Activated gamma-delta T cell treated with Interleukin-2 at 50 U/mL for 16 hours (primary cell): ENCODE measurements at regions not wholly inside any gene's neighbourhood (a gene's known extent, or its start where the extent isn't known, plus 50 kb on each side); places are given as distances from the start of the nearest gene placed in this dataset.

ENCODE experiments used
- DNase-seq: peaks from one replicate; pipeline ENCODE4 v3.0.0-alpha.2; 2020

DNA sequence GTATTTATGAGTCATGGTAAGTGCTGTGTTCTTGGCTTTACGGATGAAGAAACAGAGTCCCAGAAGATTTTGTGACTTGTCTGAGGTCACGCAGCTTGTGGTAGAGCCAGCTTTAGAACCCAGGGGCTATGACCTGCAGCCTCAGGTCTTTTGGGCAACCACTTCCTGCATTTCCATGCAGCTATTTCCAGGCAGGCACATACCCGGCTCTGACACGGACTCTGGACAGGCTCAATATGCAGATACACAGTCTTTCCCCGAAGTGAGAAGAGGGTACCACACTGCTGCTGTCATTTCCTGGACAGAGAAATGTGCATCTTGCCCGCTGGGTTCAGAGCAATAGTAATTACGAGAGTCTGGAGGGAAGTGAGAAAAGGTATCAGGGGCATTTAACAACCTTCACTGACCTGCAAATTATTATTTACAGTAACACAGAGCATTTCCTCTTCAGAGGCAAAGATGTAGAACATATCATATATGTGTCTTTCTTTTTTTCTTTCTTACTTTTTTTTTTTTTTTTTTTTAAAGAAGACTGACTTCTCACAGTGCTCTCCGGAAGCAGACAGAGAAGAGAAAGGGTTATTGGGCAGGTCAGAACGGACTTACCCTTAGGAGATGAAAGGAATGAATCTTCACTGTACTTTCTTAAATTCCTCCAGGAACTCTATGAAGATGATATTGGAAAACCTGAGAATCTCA is 185.1 kb downstream of the CLIC5 start:
- no peak for DNase-seq

DNA sequence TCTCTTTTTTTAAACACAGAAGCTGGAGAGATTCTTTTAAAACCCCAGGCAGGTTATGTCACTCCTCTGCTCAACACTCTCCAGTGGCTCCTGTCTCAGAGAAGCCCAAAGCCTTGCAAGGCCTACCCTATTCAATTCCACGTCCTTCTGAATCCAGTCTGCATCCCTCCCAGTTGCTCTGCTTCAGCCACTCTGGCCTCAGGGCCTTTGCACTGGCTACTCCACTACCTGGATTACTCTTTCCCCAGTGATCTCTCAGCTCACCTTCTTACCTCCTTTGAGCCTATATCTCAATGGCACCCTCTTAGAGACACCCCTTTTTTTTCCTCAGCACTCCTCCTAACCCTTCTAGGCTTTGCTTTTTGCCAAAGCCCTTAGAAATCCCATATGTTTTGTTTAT is 185.8 kb downstream of the CLIC5 start:
- no peak for DNase-seq

- DNase-seq: no peak
Measured at GRCh38 chr6:45827952-45828530, 187.6 kb downstream of the CLIC5 start.

DNA sequence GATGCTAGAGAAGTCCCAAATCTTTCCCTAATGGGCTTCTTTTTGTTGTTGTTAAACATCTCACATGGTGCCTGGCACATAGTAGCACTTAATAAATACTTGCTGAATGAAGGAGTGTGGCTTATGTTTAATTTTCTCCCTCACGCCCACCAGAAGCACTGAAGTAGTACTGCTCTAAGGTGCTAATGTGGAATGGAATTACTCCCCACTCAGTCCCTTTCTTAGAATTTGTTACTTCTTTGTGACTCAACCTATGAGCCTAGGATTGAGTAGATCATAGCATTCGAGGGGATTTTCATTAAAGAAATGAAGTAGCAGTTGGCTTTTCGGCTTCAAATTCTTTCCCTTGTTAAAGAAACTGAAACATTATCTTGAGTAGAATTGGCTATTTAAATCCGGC is 192.8 kb downstream of the CLIC5 start:
- no peak for DNase-seq

DNA sequence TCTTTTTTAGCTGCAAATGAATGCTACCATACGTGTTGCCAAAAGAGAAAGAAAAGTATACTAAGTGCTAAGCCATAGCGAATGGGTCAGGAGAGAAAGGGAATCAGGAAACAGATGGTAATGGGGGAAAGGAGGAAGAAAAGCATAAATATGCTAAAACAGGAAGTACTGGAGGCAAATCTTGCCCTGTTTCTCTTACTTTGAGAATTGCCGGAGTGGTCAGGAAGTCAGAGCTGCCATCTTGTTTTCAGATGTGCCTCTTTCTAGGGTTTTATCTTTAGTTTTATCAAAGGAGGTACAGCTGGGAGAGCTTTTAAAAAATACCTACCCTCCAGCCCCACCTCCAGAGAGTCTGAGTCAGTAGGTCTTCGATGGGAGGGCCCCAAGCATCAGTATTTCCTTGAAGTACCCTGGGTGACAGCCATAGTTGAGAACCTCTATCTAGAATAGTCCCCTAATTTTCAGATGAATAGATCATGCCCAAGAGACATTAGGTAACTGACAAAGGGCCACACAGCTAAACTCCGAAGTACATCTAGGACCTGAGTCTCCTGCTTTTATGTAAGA is 193.3 kb downstream of the CLIC5 start:
- DNase-seq: no peak

DNA sequence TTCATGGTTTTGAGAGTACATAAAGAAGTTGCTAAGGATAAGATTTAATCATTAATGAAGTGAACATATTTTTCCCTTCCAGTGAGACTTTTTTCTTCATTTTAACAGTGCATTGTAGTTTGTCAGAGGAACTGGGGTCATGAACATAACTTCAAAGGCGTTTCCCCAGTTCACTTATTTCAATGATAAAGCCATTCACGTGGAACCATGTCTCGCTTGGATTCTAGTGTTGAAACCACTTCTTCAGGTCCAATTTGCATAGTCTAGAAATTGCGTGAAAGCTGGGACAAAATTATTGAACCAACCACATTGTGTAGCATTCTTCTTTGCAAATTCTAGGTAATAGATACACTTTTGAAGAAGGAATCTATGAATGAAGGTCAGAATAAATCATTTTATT is 197.0 kb downstream of the CLIC5 start:
- no peak for DNase-seq

- no peak for DNase-seq
Measured at GRCh38 chr6:45816674-45817297, 198.9 kb downstream of the CLIC5 start.

DNA sequence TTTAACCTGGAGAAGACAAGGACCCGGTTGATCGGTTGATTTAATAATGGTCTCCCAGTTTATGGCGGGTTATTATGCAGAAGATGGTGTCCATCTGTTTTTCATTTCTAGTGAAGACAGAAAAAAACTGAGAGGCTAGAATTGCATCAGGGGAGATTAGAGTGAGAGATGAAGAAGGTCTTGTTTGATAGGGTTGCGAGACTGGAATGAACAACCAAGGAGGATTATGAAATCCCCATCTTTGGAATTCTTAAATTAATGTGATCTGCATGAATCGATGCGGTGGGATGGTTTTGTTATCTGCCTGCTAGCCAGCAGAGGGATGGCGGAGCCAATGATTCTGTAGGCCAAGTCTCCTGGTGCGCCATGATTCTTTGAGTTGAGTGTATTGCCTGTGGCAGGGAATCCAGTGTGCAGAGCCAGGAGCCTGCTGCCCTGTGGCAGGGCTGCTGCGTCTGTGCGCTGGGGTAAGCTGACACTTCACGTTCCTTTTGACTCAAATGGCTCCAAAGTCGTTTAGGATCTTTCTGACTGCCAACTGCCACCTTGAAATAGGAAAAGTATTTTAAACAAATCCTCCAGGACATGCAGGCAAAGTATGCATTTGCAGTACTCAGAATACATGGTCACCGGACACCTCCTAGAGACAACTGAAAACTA is 200.1 kb downstream of the CLIC5 start:
- DNase-seq: no peak

- no peak for DNase-seq
Measured at GRCh38 chr6:45814772-45815171, 200.9 kb downstream of the CLIC5 start.

- DNase-seq: no peak
Measured at GRCh38 chr6:45813943-45814342, 201.7 kb downstream of the CLIC5 start.

- DNase-seq: no peak
Measured at GRCh38 chr6:45812922-45813321, 202.7 kb downstream of the CLIC5 start.

- DNase-seq: no peak
Measured at GRCh38 chr6:45808917-45809316, 206.7 kb downstream of the CLIC5 start.

GRCh38 chr6:45808042-45808645 is 207.5 kb downstream of the CLIC5 start:
- DNase-seq: no peak

DNA sequence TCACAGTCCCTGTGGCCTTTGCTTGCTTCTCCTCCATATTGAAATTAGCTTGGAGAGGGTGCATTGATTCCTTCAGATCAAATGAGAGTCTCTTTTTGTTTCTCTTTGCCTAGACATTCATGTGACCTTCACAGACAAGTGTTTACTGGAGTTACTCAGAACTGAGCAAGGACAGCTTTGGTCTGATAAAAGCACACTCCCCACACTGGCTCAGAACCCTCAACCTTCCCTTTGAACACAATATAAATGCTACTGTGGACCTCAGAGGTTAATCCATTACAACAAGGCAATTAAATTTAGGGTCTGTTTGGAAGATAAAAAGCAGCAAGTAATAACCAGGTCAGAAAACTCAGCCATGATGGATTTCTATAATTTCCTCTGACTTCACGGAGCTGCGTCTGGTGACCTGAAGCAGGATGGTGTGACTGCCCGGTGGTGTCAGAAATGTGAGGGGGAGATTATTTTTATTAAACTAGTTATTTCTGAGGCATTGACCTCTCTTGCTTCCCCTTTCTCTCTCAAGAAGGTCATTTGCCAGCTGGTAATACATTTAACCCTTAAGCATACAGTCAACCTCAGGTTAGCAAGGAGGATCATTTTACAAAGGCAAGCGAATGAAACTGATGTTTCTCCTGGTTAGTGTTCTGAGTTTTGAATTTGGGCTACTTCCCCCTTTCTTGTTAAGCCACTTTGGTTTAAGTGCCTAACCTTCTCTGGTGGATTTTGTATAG is 208.2 kb downstream of the CLIC5 start:
- no peak for DNase-seq

- DNase-seq: no peak
Measured at GRCh38 chr6:45806172-45806571, 209.5 kb downstream of the CLIC5 start.

DNA sequence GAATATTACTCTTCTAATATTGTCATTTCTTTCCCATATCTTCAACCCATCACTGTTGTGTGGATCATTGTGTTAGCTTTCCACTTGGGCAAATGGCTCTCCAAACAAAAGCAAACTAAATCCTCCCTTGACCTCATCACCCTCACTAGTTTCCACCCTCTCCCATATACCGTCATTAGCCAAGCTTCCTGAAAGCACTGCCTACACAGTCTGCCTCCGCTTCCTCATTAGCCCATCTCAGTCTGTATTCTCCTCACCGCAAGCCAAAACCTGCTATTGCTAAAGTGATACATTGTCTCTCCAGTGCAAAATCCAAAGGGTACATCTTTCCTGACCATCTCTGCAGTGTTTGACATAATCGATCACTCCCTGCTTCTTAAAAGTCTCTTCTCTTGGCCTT is 212.6 kb downstream of the CLIC5 start:
- no peak for DNase-seq

DNA sequence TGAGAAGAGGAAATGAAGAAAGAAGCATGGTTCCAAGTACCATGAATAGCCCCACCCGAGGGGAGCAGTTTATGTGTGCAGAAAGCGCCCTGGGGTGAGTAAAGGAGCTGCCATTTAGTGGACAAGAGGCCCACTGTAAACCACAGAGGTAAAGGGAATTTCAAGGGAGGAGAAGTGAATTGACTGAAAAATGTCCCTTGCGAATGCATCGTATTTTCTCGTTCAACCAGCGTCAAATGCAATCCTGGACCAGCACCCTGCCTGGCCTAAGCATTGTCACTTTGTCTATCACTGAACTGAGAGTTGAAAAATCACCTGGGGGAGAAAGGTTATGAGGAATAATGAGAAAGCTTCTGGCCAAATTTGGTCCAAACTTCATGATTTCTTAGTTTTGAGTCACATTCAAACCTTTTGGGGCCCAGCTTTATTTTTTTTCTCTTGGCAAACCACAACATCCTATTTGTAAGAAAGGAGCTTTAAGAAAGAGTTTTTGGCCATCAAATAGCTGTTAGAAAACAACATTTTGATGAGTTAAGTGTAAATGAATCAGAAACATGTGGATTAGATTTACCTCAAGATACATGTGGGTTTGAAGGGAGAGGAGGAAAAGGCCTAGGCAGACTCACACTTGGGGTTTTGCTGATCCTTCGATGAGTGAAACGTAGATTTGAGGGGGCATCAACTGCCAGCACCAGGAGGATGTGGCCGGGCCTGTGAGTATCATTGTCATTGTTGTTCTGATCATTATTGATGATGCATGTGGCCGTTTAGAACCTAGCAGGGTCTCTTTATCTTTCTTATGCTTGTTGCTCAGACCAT is 214.0 kb downstream of the CLIC5 start:
- no peak for DNase-seq

GRCh38 chr6:45800911-45801310 is 214.7 kb downstream of the CLIC5 start:
- no peak for DNase-seq

- no peak for DNase-seq
Measured at GRCh38 chr6:45795678-45796077, 220.0 kb downstream of the CLIC5 start.

GRCh38 chr6:45794465-45794864 is 221.2 kb downstream of the CLIC5 start:
- no peak for DNase-seq
